GM19025 (cell line): ENCODE measurements at regions not wholly inside any gene's neighbourhood (a gene's known extent, or its start where the extent isn't known, plus 50 kb on each side); places are given as distances from the start of the nearest gene placed in this dataset.
"Not testable (repeated sequence)": the region's sequence is repeated elsewhere in the genome, so short reads cannot be mapped to it uniquely, and the experiment has no call there.

Experiments used
- ATAC-seq: cut with Tn5 transposase; IDR thresholded peaks from one replicate; pipeline ENCODE4 v1.9.1; 2021; ENCODE audit warnings: mild to moderate bottlenecking, low read depth, moderate library complexity; ENCODE audit not compliant: unreplicated experiment

- ATAC-seq = no peak
Observed at GRCh38 chr13:99686157-99686572, 184.9 kb downstream of the TM9SF2 start.

GRCh38 chr13:99681695-99682094, 180.4 kb downstream of the TM9SF2 start:
- no peak for ATAC-seq

DNA sequence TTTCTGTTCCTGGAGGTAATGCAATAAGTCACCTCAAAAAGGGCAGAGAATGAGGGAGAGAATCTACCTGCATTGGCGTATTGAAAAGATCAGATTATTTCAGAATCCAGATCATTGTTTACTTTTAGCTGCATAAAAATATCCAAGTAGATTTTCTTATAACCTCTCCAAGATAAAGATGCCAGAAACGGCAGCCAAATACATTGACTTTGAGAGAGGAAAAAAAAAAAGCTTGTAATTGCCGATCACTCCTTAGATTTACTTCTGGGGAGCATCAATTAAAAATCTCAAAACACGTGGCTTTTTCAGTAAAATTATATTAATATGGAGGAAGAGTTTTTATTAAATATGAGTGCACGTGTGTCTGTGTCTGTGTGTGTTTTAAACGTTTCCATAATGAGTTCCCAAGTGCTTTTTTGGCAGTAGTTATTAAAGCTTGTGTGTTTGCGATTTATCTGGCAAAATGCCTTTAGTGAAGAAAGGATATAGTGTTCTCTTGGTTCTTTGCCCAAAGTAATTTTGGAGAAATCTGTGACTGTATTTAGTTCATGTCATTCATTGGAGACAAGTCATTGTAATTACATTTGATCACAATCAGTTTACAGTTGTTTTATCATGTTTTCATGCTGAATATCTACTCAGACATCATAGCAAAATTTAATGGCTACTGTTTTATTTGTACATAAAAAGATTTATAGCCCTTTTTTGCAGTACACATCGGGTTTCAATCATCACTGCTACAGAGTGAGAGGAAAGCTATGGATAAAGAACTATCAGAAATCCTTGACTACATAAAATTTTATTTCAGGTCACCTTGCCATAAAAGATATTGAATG, 176.1 kb downstream of the TM9SF2 start:
- no peak for ATAC-seq

GRCh38 chr13:99671746-99672145, 170.5 kb downstream of the TM9SF2 start:
- ATAC-seq = no peak

DNA sequence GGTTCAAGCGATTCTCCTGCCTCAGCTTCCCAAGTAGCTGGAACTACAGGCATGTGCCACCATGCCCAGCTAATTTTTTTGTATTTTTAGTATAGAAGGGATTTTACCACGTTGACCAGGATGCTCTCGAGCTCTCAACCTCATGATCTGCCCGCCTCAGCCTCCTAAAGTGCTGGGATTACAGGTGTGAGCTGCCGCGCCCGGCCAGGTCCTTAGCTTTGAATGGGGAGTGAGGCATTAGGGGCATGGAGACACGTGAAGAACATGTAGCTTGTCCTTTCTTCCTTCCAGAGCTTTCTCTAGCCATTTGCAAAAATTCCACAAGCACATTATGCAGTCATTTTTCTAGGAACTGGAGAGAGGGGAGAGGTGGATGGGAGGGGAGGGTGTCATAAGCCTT, 167.8 kb downstream of the TM9SF2 start:
- ATAC-seq = not testable (repeated sequence)

GRCh38 chr13:99666146-99666805, 165.0 kb downstream of the TM9SF2 start:
- no peak for ATAC-seq

DNA sequence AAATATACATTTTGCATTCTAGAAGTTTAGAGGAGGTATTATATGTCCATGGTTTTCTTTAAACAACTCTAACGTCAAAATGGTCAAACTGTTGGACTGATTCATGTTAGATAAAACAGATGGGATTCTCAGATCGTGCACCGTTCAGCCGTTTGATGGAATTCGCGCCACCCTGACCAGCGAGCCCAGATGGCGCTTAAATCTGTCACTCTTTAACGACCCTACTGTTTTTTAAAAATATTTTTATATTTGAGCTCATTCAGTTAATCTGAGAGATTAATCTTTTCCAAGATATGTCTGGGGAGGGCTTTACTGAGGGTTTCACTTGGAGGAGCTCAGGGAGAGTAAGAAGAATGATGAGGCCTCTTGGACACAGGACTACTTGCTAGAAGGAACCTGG, 164.4 kb downstream of the TM9SF2 start:
- ATAC-seq = no peak

- no peak for ATAC-seq
Observed at GRCh38 chr13:99663908-99664307, 162.6 kb downstream of the TM9SF2 start.

DNA sequence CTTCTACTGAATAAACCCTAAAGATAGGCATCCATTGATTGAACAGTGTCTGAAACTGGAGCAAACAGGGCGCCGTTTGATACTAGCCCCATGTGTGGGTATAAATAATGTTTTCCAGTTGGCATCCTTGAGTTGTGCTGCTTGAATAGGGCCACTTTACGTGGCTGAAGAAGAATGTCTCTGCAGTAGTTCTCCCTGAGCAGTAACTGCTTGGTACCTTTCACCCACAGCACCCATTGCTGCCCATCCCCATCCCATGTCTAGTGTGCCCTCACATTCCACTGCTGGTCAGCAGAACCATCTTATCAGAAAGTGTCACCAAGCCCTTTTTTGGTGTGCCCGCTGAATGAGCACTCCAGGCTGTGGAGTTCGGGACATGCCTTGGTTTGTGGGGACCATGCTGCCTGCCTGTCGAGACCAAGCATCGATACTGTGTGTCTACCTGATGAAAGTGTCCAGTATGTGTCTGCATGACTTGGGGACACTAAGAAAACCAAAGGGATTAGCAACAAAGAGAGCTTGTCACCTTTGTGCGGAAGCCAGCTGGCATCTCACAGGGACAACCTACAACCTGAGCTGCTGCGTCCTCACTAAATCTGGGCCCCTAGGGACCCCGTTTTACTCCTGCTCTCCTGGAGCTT, 162.0 kb downstream of the TM9SF2 start:
- ATAC-seq = no peak

DNA sequence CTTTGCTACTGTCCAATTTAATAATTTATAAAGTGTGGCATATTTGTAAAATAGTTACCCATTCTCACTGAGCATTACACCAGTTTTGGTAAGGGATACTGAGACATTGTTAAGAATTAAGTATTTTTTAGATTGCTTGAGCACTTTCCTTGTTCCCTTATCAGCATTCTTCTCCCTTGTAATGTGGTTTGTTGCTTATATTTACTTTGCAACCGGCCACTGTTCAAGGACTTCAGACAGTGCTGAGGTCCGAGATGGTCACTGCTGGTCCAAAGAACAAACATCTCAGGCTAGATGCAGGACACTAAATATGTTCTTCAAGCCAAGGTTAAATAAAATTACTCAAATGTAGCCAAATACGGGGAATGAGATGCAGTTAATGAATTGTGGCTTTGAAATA, 161.4 kb downstream of the TM9SF2 start:
- no peak for ATAC-seq

GRCh38 chr13:99661791-99662190, 160.5 kb downstream of the TM9SF2 start:
- no peak for ATAC-seq

DNA sequence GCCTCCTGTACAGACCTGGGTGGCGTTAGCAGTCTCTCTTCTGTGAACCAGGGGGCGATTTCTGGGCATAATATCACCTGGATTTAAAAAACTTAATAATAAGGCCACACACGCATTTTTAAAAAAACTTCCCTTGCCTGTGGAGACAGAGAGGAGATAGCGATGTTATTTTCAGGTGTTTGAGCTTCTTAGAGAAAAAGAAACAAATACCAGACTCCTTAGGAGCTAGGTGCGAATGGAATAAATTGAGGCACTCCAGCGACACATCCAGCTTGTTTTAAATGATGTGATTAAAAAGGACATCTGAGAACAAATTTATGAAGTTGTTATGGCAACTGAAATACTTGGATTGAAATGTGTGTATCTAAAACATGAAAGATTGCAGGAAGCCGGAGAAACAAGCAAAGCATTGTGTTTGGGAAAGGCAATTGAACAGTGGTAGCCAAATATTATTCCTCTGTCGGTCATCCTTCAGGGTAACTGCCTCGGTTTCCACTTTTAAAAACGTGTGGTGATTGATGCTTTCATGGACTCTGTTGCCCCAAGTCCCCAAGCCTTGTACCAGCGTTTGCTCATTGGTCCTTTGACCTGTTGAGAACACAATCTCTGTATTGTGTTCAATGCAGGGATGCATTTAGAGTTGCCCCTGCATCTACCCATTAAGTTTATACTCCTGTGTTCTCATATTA, 158.7 kb downstream of the TM9SF2 start:
- ATAC-seq = no peak

DNA sequence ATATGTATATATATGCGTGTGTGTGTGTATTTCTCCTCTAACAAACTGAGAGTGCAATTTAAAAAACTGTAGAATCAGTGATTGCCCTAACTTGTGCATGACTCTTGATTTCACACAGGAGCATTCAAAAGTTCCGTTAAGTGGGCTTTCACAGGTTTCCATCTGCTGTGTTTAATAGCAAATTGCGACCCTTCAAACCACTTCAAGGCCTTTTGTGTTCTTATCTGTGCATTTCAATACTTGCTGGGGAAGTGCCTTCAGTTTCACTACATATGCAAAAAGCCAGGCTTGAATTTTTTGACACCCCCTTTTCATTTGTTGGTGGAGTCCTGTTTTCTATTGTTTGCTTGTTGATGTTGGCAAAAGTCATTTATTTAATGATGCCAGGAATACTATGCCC, 158.0 kb downstream of the TM9SF2 start:
- ATAC-seq = no peak

GRCh38 chr13:99658261-99658991, 157.2 kb downstream of the TM9SF2 start:
- no peak for ATAC-seq

- no peak for ATAC-seq
Observed at GRCh38 chr13:99657848-99658260, 156.6 kb downstream of the TM9SF2 start.

- no peak for ATAC-seq
Observed at GRCh38 chr13:99656844-99657381, 155.6 kb downstream of the TM9SF2 start.

DNA sequence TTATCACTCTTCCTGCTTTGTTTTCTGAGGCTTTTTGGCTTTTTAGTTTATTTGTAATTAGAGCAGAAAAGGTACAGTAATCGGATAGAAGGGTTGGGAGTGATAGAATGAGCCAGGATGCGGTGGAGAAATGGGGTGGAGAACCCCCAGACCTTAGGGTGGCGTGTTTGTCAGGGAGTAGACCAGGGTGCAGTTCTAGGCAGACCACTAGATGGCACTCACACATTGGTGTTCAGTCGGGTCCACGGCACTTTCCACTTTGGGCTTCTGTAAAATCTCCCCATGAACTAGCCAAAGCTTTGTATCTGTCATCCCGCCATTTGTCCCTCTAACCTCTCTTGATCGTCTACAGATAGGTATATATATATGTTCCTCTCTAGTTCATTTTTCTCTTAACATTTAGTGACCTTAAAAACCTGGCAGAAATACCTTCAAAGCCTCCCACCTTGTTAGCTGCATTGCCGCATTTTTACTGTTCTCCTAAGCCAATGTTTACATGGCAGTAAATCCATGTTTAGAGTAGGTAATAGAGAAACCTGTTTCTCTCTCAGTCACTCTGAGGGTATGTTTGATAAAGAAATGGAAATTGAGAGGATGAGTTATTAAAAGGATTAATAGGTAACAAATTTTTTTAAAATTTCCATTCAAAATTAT, 154.9 kb downstream of the TM9SF2 start:
- ATAC-seq = peak; percentile 60

DNA sequence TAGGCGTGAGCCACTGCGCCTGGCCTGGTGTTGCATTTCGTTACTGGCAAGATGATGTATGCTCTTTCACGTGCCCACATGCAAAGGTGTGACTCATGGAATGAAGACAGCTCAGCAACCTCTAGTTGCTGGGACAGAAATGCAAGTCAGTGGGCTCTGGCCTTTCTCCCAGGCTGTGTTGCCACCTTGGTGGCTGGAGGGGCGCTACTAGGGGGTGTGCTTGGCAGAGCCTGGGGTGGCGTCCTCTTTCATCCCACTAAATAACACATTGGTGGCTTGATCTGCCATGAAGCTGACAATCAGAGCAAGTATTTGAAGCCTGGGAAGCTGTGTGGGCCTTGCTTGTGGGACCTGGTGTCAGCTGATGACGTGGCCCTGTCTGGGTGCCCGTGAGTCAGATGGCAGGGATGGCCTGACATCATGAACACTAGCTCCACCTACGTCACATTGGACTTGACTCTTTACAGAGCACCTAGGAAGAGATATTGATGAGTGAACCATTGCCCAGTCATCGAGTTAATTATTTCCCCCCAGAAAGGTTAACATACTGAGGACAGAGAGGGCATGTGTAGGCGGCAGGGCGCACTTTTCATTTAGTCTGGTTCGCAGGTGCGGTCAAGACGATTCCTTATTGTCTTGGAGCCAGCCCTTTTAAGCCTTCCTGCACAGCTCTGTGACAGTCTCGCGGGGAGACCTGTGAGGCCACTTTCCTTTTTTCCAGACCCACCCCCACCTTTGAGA, 154.2 kb downstream of the TM9SF2 start:
- no peak for ATAC-seq

- ATAC-seq = no peak
Observed at GRCh38 chr13:99654076-99654475, 152.8 kb downstream of the TM9SF2 start.
